ENCODE measurements at regions not wholly inside any gene's neighbourhood (a gene's known extent, or its start where the extent isn't known, plus 50 kb on each side); places are given as distances from the start of the nearest gene placed in this dataset.
"Not testable (repeated sequence)": the region's sequence is repeated elsewhere in the genome, so short reads cannot be mapped to it uniquely, and the experiment has no call there.

- DNase-seq (ENCODE audit: low read depth): no peak
Measured at GRCh38 chr7:50251765-50252164, 52.8 kb upstream of the IKZF1 start.

DNA sequence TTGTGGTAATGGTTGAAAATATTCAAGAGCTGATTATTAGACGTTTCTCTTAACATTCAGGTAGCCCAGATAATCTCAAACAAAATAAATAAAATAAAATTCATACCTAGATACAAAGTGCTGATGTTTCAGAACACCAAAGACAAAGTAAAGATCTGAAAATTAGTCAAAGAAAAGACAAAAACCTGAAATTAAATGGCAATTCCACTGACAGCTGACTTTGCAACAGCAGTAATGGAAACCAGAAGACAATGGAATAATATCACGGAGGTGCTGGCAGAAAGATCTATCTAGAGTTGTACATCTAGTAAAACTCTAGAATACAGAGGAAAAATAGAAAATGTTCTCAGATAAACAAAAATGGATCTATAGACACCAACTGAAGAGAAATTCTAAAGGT, 58.0 kb upstream of the IKZF1 start:
- DNase-seq (ENCODE audit: low read depth): no peak

DNA sequence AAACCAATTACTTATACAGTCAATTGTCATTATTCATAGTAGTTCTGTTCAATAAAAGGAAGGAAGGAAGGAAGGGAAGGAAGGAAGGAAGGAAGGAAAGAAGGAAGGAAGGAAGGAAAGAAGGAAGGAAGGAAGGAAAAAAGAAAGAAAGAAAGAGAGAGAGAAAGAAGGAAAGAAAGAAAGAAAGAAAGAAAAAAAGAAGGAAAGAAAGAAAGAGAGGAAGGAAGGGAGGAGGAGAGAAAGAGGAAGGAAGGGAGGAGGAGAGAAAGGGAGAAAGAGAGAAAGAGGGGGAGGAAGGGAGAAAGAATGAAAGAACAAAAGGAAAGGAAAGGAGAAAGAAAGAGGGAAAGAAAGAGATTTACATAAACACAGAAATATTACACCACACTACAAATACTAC, 62.4 kb upstream of the IKZF1 start:
- not testable (repeated sequence) for DNase-seq (ENCODE audit: low read depth)

- DNase-seq (ENCODE audit: low read depth): not testable (repeated sequence)
Measured at GRCh38 chr7:50240699-50241098, 63.8 kb upstream of the IKZF1 start.

- no peak for DNase-seq (ENCODE audit: low read depth)
Measured at GRCh38 chr7:50229964-50230363, 74.6 kb upstream of the IKZF1 start.

DNA sequence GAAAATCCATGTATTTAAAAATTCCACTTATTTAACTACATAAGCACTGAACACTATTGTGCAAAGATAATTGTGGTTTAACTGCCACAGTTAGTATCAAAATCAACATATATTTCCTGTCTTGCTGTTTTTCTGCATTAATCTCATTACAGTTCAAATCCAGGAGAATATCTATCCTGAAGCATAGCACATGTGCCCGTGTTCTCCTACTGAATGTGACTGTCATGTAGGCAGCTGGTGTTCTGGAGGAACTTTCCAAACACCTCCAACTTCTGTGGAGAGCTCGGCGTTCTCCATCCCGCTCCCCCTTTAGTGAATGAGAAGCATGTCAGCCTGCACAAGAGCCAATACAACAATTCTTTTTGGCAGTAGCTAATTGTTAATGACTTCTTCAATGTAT, 76.4 kb upstream of the IKZF1 start:
- DNase-seq (ENCODE audit: low read depth): no peak

DNA sequence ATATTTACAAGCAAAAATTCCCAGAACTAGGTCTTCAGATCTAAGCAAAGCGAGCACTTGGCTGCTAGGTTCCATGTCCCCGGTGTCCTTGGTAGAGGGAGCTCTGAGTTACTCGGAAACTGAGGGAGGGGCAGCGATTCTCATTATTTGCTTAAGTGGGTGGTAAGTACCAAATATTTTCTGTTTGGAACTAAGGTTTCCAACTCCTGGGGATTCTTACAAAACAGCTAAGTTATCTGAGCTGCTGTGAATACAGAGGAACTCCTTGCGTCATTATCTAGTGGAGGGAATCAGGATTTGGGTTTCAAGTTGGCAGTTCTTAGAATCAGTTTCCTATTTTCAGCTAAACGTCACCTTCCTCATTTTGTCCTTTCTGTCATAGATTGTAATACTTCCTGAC, 76.8 kb upstream of the IKZF1 start:
- no peak for DNase-seq (ENCODE audit: low read depth)

DNA sequence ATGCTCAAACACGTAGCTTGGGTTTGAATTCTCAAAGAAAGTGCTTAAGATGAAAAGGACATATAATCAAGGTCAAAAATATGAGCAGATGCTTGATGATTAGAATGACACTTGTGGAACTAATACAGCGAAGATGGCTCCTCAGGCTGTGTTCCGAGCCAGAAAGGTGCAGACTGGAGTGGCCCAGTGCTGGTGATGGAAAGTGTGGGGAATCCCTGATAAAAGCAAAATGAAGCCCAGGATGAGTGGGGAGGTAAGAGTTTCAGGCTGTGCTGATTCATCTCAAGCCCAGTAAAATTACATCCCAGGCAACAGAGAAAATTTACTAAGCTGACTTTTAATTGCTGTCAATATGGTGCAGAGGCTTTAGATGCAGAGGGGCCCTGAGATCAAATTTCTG, 77.8 kb upstream of the IKZF1 start:
- DNase-seq (ENCODE audit: low read depth): no peak

DNA sequence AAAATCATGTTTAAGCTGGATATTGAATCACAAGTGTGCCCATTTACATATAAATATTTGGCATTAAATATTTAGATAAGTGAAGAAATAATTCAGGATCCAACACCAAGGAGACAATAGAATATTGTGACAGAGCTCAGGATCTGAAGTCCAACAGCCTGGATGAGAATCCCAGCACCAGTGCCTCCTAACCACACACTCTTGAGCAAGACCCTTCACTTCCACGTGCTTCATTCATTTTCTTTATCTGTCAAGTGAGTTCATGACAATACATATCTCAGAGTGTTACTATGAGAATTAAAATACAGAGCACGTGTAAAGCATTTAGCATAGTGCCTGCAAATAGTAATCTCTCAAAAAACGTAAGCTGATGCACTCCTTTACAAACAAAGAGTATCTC, 78.4 kb upstream of the IKZF1 start:
- DNase-seq (ENCODE audit: low read depth): no peak

DNA sequence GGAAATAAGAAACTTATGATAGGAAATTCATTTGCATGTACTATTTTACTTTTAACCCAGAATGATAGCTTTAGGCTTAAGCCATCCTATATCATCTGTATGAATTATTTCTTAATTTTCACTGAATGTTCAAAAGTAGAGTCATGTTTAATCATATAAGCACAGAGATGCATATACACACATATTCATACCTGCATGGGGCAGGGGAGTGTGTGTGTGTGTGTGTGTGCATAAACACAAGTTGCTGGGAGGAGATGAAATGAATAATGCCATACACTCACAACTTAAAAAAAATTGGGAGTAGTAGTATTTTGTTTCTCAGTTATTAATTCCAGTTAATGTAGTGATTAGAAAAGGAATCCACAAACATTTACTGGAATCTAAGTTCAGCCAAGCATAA, 83.1 kb upstream of the IKZF1 start:
- no peak for DNase-seq (ENCODE audit: low read depth)

GRCh38 chr7:50221028-50221427, 83.5 kb upstream of the IKZF1 start:
- no peak for DNase-seq (ENCODE audit: low read depth)

- DNase-seq (ENCODE audit: low read depth): no peak
Measured at GRCh38 chr7:50220273-50220672, 84.2 kb upstream of the IKZF1 start.

GRCh38 chr7:50217821-50218281, 86.7 kb upstream of the IKZF1 start:
- no peak for DNase-seq (ENCODE audit: low read depth)

GRCh38 chr7:50217401-50217800, 87.1 kb upstream of the IKZF1 start:
- no peak for DNase-seq (ENCODE audit: low read depth)

- DNase-seq (ENCODE audit: low read depth): no peak
Measured at GRCh38 chr7:50216626-50217025, 87.9 kb upstream of the IKZF1 start.

DNA sequence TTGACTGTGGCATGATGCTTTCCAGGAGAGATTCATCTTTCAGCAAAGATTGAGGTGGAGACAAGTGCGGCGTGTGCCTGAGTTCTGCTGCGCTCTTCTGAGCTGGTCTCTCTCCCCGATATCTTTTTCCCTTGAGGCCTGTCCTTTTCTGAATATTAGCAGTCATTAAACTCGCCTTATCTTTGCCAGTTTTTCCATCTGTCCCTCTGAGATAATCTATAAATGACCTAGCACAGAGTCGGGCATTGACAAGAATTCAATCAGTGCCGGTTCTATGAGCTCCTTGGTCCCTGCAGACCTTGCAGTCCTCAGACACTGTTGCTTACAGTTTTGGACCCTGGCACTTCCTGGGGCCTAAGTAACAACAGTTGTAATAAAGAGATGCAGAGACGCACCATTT, 89.7 kb upstream of the IKZF1 start:
- no peak for DNase-seq (ENCODE audit: low read depth)

DNA sequence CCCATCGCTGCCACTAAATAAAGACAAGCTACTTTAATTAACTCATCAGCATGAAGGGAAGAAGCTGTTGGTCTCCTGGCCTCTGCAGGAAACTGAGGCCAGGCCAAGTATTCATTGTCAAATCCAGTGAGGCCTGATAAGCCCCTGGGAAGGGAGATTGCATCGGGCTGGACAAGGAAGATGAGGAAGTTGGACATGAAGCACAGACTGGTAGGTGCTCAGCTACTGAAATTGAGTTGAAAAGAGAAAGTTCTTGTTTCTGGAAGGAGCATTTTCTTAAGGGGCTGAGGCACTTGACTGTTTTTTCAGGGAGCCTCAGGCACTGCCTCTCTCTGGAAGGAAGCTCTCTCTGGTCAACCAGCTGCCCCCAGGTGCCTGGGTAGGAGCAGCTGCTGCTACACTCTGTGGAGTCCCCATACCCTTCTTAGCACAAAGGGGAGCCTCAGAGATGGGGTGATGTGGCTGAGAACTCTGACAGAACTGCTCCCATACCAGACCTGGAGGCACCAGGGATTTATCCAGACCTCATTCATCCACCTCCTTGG, 90.3 kb upstream of the IKZF1 start:
- no peak for DNase-seq (ENCODE audit: low read depth)

DNA sequence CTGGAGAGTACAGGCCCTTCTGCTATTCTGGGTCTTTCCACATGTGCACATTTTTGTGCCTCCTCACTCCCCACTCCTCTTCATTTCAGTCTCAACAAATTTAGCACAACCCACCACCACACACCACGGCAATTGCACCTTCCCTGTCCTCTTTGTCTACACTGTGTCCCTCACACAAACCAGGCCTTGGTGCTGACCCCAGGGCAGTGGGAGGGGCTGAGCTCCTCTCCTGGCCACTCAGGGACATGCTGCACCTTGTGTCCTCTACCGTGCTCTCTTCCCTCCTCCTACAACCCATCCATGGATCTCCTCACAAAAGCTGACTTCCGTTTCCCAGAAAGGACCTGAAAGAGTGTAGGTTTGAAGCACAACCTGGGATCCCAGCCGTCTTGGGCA, 90.9 kb upstream of the IKZF1 start:
- no peak for DNase-seq (ENCODE audit: low read depth)

DNA sequence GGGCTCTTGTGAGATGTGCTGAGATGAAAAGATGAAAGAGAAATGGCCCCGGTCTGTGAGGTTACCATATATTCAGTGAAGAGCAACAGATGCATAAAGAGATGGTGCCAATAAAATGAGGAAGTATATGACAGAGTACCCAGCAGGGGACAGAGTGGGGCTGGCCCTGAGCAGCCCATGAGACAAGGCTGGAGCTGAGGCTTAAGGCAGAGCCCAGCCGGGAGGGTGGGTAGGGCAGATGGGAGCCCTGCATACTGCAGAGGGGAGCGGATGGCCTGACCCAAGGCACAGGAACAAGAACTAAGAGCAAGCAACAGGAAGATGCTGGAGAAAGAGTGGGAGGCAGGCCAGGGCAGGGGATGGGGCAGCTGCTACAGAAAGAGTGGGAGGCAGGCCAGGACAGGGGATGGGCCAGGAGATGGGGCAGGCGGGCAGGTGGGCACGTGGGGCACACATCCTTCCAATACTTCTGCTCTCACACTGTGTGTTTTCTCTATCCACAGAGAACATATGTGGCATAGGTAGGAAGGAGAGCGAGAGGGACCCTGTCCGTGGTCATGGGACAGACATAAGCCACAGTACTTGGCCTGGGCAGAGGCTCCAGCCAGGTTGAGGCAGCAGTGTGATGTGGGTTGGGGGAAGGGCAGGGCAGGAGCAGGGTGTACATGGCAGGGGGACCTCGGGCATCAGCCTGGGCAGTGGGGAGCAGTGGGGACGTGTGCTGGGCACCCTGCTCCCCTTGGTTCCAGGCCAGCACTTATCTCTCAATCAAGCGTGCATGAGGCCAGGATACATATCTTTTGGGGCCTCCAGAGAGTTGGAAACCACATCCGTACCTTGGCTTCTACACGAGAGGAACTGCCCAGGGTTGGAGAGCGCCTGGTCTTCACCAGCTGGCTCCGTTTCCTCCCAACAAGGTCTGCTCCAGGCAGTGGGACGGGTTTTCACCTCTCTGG, 91.6 kb upstream of the IKZF1 start:
- DNase-seq (ENCODE audit: low read depth): no peak

- no peak for DNase-seq (ENCODE audit: low read depth)
Measured at GRCh38 chr7:50212016-50212325, 92.5 kb upstream of the IKZF1 start.

DNA sequence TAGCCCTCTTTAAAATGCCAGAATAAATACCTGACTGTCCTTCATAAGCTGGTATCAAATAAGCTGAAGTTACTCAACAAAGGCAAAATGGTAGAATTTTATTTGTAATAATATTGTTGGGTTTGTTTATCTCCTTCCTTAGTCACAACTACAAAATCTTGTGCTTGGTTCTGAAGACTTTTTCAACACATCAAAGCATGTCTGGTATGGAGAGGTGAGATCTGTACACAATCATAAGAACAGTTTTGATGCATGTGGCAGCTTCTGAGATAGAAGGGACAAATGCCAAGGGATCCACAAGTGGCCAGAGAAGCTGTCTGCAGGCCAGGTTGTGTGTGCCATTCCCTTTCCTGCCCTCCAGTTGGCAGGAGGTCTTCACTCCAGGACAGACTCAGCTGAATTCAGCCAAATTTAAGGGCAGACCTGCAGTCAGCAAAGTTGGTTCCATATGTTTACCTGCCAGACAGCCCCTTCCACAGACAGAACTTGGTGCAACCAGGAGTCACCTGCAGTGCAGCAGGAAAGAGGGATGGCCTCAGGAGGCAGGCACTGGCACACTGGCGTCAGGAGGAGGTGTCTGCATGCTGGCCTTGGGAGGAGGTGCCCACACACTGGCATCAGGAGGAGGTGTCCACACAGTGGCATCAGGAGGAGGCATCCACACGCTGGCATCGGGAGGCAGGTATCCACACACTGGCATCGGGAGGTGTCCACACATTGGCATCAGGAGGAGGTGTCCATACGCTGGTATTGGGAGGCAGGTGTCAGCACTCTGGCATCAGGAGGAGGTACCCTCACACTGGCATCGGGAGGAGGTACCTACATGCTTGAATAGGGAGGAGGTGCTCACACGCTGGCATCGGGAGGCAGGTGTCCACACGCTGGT, 93.1 kb upstream of the IKZF1 start:
- no peak for DNase-seq (ENCODE audit: low read depth)

DNA sequence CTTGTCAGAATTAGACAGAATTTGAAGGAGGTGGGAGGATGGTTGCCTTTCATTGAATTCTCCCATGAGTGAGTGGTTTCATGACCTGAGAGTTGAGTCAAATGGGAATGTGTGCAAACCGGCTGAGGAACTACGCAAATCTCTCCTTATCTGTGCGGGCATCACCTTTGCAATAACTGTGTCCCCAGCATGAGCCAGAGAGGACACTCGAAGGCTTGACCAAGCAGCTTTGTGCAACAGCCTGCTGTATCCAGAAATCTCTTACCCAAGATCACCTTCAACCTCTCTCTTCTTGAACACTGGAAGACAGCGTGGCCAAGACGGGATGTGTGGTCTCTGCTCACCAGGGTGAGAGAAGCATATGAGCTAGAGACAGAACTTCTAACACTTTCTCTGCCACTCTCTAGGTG, 93.8 kb upstream of the IKZF1 start:
- no peak for DNase-seq (ENCODE audit: low read depth)

Measured in activated T-cell treated with anti-CD3 and anti-CD28 coated beads for 24 hours (primary cell).